Ammon's horn (tissue), 1 donor: ENCODE measurements at regions not wholly inside any gene's neighbourhood (a gene's known extent, or its start where the extent isn't known, plus 50 kb on each side); places are given as distances from the start of the nearest gene placed in this dataset.
"Not testable (repeated sequence)": the region's sequence is repeated elsewhere in the genome, so short reads cannot be mapped to it uniquely, and the experiment has no call there.

Experiments
- DNase-seq: peaks from one replicate; pipeline ENCODE4 v3.0.0-alpha.2; 2016; ENCODE audit warnings: low spot score

DNA sequence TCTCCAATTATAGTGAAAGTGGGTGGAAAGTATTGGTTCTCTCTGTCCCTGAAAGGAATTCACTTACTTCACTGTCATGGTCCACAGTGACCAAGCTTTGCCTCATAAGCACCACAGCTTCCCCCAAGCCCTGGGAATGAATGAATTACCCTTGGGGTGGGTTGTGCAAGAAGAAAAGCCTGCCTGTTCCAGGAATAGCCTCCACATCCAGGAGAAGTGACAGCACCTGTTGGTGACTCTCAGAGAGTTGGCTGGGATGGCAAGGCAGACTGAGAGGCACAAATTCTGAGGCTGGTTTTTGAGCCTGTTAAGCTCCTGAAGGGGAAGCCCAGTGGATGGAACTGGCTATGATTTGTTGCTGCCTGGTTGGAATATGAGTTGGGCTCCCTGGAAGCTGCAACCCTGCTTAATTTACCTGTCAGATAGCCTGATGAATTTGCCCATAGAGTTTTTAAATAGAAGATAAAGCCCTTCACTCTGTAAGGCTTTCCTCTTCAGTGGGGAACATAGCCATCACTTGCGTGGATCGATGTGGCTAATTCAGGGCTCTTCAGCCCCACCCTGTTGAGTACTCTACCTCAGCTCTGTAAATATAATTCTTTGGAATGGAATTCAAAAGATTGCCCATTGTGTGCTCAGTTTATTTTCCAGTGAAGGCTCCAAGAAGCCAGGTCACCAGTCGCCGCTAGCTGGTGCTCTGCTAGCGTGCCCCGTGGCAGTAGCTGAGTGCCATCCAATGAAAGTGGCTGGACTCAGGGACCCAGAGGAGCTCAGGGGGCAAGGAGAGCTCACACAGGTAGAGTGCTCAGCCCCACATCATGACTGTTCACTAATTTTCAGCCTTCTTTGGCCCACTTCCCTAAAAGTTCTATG is 479.3 kb downstream of the IRS1 start:
- no peak for DNase-seq

DNA sequence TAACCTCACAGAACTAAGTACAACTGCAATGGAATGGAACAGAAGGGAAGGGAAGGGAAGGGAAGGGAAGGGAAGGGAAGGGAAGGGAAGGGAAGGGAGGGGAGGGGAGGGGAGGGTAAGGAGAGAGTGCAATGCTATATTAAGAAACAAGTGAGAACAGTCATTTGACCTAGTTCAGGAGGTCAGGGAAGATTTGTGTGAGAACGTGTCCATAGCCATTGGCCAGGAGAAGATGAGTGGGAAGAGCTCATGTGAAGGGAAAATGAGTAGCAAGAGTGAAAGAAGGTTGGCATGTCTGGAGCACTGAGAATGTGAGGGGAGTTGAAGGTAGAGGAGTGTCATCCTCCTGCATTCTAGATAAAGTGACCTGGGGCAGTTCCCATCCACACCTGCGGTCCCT is 481.6 kb downstream of the IRS1 start:
- DNase-seq: no peak

DNA sequence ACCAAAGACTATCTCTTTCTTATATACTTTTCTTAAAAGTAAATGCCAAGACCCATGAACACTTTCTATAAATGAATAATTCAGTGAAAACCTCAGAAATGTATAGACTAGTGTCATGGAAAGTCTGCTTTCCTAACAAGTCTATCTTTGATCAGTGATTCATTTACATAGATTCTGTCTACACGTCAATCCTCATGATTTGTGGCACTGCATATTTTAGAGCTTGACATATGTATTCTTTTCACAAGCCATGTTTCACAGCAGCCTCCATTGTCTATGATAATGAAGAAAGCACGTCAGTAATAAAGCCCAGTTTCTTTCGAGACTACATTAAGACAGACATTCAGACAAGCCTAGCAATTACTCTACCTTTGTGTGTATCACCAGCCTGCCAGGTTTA is 486.6 kb downstream of the IRS1 start:
- no peak for DNase-seq

DNA sequence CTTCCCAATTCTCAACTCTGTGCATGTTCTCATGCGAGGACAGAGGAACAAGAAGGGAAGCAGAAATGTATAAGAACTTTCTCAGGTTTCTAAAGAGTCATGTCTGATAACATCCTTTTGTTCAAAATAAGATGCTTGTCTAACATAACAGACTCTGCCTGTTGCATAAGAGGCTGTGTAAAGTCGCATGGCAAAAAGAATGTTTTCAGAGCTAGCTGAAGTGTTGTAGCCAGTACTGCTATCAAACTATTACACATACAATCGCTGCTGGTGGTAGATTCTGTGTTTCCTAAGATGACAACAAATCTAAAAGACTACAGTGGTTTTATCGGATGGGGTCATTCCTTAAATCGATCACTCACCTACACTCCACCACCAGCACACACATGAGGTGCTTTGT is 487.5 kb downstream of the IRS1 start:
- no peak for DNase-seq

DNA sequence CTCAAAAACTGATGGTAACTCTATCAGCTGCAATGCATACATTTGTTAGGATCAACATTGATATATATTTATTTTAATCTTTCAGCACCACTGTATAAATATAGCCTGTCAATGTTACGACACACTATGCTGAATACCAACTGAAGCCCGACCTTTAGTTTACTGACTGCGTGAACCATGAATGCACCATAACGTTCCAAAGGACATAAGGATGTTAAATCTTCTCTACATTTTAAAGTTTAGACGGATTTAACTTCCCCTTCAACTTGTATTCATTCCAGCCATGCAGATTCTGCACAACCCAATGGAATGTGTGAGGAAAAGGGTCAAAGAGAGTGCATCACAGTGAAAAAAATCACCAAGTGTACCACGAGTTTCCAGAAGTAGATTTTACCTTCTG is 489.5 kb downstream of the IRS1 start:
- no peak for DNase-seq

DNA sequence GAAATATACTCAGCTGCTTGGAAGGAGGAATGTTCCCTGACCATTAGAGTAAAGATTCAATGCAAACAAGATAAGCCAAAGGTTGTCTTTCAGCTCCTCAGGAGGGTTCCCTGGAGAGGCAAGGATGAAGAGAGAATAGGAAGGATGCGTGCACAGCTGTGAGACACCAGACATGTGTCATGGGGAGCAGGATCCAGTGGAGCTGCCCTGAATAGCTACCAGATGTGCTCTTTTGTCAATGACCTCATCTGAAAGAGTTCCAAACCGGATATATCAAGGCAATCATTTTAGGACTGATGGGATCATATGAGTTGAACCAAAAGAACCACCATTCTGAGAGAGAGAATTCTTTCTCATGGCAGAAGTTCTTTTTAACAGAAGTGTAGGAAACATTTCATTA is 490.6 kb downstream of the IRS1 start:
- no peak for DNase-seq

DNA sequence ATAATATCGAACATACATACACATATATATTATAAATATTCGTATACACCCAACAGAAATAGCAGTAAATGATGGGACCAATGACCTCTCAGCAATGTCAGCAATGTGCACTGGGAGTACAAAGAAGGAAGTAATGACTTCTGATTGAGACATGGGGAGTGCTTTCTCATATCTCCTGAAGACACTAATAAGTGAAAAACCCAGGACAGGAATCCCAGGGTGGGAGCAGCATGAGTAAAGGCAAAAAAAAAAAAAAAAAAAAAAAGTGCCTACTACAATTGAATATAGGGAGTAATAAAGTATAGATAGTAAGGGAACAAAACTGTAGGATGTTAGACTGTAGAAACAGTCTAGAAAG is 491.3 kb downstream of the IRS1 start:
- DNase-seq: no peak

DNA sequence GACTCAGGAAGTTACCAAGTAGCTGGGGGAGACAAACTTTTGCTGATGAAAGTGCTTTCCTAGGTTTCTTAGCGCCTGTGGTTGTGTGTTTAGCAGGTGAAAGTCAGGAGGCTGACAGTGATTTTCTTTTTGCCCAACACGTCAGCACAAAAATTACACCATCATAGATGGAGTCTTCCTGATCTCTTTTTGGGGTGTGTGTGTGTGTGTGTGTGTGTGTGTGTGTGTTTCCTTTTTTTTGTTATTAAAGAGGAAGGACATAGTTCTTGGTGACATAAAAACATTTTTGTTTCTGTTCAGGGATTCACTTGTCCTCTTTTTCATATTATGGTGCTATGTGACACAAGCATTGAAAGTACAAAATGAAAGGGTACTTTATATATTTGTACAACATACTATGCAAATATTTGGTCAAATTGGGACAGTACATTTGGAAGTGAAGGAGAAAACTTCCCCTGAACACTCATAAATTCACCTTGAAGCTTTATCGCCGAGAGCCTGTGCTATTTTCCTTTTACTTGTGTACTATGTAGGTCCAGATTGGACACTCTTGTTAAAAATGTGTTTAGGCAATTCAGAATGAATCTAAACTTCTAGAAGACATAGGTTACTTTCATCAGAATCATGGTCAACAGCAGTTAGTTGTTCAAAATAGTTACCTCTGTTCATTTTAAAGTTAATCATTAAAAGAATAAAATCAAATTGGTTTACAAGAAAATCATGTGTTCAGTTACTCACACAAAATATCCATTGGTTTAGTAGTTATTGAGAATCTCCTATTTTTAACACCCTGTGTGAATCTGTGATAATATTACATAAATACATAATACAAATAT is 491.9 kb downstream of the IRS1 start:
- no peak for DNase-seq

DNA sequence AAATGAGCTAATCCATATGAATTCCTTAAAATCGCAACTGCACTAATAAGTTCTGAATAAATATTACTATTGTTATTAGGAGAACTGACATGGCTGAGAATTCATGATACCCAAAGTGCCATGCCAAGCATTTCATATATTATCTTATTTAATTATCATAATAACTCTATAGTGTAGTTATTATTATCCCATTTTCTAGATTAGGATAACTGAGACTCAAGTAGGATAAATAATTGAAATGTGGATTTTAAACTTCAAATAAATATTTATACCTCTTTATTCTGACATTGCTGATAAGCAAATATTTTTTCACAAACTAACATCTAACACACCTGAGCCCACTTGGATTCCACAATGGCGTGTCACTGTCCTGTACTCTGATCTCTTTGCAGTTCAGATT is 492.7 kb downstream of the IRS1 start:
- DNase-seq: no peak

DNA sequence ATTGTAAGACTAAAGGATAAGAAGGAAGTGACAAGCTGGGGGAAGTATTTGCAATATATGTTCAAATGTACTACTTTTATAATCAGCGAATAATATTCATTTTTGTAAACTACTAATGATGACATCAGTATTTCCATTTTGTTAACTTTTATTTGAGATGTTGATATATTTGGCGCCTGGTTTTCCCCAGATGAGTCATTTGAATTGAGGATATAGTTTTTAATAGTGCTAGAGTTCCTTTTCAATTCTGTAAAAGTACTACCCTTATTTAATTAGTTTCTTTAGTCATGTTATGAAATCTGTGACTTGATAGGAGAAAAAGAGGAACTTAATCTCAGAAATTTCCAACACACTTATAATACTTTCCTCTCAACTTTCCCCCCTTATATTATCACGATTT is 495.3 kb downstream of the IRS1 start:
- DNase-seq: no peak

DNA sequence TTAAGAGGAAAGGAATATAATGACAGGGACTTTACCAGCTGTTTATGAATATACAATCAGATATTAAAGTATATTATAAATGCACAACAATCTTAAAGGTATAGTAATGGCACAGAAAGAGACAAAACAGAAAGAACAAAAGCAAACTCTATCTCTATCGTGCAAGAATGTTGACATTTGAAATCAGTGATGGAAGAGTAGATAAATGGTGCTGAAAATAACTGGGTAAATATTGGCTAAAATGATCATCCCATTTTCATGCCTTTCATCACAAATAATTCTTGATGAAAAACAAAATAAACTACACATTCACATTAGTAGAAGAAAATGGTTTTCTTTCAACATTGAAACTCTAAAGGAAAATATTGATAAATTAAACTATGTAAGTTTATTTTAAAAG is 495.9 kb downstream of the IRS1 start:
- no peak for DNase-seq

DNA sequence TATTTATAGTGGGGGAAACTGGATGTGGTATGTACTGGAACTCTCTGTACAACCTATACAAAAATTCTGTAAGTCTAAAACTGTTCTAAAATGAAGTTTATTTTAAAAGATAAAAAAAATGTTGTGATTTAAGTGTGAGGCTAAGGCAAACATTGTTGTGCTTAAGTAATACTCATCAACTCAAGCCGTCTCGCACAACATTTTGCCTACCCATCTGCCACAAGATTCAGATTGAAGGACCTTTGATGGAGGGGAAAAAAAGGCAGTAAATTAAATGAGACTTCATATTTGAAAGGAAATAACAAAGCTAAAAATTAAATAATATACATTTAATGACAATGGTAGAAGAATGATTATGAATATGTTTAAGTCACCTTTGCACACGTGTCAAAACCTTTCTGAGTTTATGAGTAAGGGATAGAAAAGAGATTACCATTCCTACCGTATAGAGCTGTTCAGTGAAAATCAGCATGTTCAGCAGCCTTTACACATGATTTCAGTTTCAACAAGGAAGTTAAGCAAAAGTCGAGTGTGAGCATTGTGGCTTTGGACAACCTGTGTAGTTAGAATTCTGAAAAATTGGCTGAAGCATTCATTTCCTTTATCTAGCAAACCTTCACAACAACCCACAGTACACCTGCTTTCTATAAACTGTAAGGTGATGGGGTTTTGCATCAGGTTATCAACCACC is 499.3 kb downstream of the IRS1 start:
- no peak for DNase-seq

DNA sequence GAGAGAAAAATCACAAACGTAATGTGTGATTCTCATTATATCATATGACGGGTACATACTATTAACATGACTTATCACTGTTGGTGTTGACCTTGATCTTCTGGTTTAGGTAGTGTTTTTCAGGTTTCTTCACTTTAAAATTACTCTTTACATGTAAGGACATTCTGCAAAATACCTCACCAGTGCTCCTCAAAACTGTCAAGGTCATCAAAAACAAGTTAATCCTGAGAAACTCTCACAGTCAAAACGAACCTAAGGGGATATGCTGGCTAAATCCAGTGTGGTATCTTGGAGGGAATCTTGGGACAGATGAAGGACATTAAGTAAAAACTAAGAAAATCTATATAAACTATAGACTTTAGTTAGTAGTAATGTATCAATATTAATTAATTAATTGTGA is 499.8 kb downstream of the IRS1 start:
- DNase-seq: no peak

DNA sequence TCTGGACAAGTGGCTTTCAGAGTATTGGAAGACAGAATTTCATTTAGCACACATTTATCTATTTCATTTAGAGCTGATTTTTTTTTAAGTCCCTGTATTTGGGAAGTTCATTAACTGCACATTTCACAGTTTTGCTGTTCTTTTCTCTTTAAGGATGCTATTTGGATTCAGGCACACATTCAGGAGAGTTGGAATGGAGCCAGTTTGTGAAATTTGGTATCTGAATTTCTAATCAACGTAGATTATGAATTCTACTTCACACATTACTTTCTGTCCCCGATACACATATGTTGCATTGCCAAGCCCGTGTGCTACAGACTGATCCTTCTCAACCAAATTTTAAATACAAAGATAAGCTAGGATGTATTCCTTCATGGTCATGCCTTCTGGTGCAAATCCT is 503.9 kb downstream of the IRS1 start:
- DNase-seq: no peak

DNA sequence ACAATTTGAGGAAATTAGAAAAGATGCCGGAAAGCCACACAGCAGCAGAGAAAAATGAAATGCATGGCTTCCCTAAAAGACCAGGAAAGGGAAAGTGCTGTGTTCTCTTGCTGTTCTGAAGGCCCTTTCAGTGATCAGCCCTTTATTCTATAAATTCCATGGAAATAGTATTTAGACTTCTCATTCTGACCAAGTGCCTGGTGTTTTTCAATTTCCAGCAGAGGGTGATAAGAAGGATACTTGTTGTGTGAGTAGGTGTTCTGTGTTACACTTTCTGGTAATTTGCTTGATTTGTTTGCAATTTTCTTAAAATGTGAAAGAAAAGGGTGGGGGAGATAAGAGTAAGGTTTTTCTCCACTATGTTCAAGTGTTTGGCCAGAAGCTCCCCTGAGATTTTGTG is 504.5 kb downstream of the IRS1 start:
- DNase-seq: no peak

DNA sequence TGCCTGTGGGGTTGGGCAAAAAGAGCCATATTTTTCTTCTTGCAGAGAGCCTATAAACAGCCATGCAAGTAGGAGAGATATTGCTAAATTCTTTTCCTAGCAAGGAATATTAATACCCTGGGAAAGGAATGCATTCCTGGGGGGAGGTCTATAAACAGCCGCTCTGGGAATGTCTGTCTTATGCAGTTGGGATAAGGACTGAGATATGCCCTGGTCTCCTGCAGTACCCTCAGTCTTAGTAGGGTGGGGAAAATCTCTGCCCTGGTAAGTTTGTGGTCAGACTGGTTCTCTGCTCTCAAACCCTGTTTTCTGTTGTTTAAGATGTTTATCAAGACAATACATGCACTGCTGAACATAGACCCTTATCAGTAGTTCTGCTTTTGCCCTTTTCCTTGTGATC is 508.3 kb downstream of the IRS1 start:
- not testable (repeated sequence) for DNase-seq

DNA sequence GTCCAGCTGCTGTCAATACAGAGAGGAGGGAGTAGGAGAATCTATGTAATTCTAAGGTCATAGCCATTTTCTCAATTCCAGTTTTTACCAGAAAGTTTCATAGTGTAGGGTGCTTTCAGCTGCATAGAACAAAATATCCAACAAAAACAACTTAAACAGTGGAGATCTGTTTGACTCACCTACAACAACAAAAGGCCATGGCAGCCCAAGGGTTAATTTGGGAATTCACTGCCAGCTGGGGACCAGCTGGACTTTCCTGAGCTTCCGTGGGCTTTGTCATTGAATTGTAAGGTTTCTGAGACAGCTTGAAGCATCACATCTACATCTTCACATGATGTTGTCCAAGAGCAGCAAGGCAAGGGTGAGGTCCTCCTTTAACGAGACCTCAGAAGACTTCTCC is 512.7 kb downstream of the IRS1 start:
- DNase-seq: no peak

DNA sequence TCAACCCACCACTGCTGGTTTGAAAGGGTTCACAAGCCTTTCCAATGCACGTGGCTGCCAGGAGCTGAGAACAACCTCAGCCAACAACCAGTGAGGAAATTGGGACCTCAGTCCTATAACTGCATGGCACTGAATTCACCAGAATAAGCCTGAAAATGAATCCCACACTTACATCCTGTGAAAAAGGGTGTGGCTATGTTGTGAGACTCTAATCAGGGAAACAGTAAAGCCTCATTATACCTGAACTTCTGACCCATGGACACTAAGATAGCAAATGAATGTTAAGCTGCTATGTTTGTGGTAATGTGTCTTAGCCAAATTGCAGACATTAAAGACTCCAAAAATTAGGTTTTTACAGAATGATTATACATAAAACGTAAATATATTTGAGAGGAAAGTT is 515.8 kb downstream of the IRS1 start:
- DNase-seq: no peak

DNA sequence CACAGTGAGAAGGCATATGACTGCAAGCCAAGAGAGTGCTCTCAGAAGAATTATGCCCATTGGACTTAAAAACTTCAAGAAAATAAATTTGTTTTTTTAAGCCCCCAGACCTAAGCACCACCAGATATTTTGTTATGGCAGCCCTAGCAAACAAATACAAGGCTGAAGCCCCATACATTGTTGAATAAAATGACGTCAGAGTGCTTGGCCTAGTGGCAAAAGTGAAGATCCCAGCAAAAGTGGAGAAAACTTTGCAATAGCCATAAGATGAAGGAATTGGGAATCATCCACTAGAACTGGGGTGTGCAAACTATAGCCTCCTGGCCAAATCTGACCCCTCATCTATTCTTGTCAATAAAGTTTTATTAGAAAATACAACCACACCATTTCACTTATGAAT is 517.5 kb downstream of the IRS1 start:
- no peak for DNase-seq

DNA sequence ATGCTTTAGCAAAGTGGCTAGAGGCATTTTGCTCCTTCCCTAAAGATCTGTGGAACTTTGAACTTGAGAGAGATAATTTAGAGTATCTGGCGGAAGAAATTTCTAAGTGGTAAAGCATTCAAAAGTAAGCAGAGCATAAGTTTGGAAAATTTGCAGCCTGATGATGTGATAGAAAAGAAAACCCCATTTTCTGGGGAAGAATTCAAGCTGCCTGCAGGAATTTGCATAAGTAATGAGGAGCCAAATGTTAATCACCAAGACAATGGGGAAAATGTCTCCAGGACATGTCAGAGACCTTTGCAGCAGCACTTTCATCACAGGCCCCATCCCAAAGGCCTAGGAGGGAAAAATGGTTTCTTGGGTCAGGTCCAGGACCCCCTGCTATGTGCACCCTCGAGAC is 519.5 kb downstream of the IRS1 start:
- not testable (repeated sequence) for DNase-seq

DNA sequence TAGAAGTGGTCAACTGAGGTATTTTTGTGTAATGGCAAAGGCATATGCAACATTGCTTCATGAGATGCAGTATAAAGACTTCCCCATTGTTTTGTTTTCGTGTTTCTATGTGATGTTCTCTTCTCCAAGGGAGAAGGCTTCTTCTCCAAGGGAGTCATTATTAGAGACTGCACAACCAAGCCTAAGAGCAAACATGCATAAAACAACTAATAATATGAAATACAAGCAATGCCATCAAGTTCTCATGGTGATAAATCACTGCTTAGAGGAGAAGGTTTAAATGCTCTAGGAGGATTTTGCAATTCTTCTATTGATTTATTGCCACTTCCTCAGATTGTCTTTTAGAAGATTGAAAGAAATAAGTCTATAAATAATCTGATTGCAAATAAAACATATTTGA is 524.4 kb downstream of the IRS1 start:
- DNase-seq: no peak

DNA sequence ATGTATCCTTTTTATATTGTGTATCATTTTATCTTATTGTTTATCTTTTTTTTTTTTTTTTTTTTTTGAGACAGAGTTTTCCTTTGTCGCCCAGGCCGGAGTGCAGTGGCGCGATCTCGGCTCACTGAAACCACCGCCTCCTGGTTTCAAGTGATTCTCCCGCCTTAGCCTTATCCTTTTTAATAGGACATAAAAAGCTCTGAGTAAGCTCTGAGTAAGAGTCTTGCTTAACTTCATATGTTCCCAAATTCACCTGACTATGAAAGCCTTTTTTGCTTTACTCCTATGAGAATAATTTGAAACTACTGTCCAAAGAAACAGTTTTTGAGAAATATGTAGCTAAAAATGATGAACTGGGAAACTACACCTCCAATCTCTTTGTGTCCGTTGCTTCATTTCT is 525.5 kb downstream of the IRS1 start:
- no peak for DNase-seq

DNA sequence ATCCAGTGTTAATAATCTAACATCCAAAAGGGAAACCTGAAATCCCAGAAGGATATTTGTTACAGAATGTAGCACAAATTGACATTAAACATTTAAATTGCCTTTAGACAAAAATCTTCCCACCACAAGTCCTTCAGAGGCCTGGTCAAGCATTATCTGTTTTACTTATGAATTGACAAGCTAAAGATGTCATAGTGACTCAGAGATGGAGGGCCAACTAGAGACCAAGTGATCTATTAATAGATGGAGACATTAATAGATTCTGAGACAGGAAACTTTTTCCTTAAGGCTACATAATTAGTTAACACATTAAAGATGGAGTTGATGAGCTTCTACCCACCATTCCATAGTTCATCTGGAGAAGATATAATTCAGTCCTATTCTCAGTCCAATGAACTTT is 526.2 kb downstream of the IRS1 start:
- no peak for DNase-seq
